ENCODE measurements at regions not wholly inside any gene's neighbourhood (a gene's known extent, or its start where the extent isn't known, plus 50 kb on each side); places are given as distances from the start of the nearest gene placed in this dataset.

- no peak for TF ChIP-seq SP1 (IDR thresholded peaks at IDR 0.05; ENCODE audit: low read depth, low read length)
- TF ChIP-seq EZH2 (IDR thresholded peaks at IDR 0.05; ENCODE audit: low read depth, low read length, severe bottlenecking): no peak
Measured at GRCh38 chr12:125453751-125454150, 388.5 kb downstream of the AACS start (continued).
